HG03064 (cell line): ENCODE measurements at regions not wholly inside any gene's neighbourhood (a gene's known extent, or its start where the extent isn't known, plus 50 kb on each side); places are given as distances from the start of the nearest gene placed in this dataset.

Source experiments
- ATAC-seq: cut with Tn5 transposase; IDR thresholded peaks from one replicate; pipeline ENCODE4 v1.9.1; 2021; ENCODE audit warnings: low read depth; ENCODE audit not compliant: unreplicated experiment

DNA sequence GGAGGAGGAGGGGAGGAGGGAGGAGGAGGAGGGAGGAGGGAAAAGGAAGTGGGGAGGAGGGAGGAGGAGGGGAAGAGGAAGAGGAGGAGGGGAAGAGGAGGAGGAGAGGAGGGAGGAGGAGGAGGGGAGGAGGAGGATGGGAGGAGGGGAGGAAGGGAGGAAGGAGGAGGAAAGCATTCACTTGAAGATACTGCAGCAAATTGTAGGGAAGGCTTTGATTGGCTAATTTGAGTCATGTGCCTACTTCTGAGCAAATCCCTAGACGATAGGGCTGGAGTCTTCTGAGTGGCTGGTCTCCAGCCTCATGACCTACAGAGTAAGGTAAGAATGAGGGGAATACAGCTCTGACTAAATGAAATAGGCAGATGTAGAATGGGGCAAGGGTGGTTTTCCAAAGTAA is 783.2 kb upstream of the RBFOX1 start:
- no peak for ATAC-seq

DNA sequence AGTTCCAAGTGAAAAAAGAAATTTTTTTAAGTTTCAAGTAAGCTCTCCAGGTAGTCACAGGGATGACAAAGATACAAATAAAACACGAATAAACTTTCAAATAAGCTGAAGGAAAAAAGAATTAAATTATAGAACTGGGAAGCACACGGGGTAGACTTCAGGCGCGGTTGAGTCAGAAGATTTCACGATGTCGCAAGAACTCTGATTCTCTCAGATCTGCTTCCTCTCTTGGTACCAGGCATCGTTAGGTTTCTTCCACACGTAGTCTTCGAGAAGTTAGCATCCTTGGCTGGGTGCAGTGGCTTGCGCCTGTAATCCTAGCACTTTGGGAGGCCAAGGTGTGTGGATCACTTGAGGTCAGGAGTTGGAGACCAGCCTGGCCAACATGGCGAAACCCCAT is 784.1 kb upstream of the RBFOX1 start:
- ATAC-seq: no peak

DNA sequence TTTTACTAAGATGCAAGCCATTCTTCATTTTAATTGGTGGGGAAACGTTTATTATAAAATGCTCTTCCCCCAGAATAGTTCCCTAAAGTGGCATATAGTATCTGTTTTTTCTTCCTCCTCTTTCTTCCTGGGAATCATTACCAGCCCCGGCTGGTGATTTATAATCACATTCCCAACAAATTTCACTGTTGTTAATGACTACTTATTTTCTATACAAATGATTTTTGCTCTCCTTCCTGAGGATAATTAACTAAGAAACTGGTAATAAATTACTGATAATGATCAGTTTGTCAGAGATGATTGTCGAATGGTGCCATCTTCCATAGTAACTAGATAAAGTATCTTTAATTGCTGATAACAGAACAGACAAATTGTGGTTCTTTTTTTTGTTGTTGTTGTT is 785.5 kb upstream of the RBFOX1 start:
- ATAC-seq: no peak

- no peak for ATAC-seq
Measured at GRCh38 chr16:6545329-6545728, 787.3 kb upstream of the RBFOX1 start.

- no peak for ATAC-seq
Measured at GRCh38 chr16:6541267-6541666, 791.4 kb upstream of the RBFOX1 start.

DNA sequence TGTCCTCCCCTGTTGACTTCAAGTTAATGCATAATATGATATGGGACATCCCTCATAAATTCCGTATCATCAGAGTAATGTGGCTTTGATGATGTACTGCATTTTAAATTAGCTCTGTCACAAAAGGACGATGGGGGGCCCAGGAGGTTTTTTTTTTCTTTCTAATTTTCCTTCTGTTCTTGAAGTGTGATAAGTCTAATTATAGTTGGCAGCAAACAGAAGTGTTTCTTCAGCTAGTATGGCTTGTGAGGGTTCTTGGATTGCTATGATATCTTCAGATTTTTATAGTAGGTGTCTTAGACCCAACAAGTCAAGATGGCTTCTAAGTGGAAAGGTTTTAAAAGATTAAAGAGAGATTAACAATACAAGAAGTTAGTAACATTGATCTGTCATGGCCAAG is 796.2 kb upstream of the RBFOX1 start:
- no peak for ATAC-seq

- no peak for ATAC-seq
Measured at GRCh38 chr16:6531067-6531466, 801.6 kb upstream of the RBFOX1 start.

DNA sequence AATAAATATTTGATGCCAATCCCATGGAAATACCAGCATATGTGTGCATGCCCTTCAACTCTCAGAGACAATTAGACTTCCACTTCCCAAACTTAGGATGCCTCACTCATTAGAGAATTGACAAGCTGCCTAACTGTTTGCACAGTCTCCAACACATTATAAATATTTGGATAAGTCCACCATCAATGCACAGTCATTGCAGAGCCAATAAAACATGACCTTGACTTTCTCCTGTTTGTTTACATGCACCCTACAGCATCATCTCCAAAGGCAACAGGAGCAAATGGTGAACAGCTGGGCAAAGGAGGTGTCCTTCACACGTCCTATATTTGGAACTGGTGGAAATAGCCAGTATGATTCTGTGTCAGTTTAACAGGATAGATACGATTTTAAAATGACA is 804.4 kb upstream of the RBFOX1 start:
- no peak for ATAC-seq

GRCh38 chr16:6527646-6528045 is 805.0 kb upstream of the RBFOX1 start:
- ATAC-seq: no peak

DNA sequence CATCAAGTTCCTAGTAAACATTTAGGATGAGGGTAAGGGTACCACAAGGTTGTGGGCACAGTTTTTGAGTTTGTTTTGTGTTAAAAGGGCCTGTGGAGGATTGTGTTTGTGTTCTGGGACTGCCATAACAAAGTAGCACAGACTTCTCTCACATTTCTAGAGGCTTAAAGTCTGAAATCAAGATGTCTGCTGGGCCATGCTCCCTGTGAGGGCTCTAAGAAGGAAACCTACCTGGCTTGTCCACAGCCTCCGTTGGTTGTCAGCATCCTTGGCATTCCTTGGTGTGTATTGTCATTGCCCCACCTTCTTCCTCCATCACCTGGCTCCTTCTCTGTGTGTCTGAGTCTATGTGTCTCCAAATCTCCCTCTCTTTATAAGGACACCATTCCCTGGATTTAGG is 808.1 kb upstream of the RBFOX1 start:
- no peak for ATAC-seq

DNA sequence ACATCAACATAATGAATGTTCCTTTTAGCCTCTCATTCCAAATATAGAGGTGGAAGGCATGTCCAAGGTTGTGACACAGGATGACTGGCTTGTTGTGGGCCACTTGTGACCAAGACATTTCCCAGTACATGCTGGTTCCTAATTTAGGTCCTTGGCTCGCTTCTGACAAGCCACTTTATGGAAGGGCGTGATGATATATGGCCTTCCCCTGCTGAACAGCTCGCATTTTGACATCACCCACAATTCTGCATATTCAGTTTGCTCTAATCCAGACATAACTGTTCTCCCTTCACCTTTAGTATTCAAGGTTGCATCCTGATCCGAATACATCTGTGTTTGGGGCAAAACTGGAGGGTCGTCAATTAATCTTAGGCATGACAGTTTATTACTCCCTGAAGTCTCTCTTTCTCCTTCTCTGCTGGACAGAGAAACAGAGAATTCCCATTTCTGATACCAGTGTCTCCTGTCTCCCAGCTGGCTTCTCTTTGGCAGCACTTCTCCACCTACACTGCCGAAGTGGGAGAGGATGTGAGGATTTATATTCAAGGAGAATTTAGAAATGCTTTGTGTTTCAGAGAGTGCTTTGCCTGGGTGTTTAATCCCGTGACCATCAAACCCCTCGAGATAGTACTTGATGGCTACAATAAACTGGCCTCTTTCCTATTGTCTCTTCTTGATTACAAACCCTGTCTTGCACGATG is 815.5 kb upstream of the RBFOX1 start:
- ATAC-seq: no peak

DNA sequence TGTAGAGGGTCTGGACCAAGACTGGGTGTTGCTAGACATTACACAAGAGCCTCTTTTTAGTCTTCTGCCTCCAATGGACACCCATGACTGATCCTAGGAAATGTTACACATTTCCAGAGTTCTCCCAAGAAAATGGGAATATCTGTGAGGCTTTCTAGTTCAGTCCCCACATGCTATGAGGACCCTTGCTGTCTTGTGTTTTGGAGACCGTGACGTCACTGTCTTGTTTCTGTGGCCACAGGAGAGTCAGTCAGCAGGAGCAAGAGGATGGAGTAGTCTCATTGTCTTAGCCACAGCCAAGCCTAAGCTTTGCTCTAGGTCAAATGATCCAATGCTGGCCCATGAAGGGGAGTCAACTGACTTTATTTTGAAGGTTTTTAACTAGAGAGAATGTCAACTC is 820.1 kb upstream of the RBFOX1 start:
- ATAC-seq: no peak

GRCh38 chr16:6510261-6510660 is 822.4 kb upstream of the RBFOX1 start:
- ATAC-seq: no peak

- ATAC-seq: no peak
Measured at GRCh38 chr16:6499413-6499812, 833.2 kb upstream of the RBFOX1 start.

GRCh38 chr16:6498858-6499257 is 833.8 kb upstream of the RBFOX1 start:
- no peak for ATAC-seq

DNA sequence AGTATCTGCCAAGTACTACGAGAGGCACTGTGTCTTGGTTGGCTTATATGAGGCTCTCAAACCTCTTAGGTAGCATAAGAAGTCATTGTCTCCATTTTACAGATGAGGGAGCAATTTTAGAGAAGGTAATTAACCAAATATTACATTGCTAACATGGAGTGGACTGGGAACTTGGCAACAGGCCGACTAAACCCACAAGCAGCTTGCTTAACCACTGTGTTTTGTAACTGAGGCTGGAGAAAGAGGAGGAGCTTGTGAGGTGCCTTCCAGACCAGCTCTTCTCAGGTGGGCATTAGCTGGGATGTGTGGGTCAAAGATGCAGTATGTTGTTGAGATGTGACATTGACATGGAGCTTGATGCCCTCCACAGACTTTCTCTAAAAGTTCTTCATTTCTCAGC is 835.6 kb upstream of the RBFOX1 start:
- no peak for ATAC-seq

- ATAC-seq: no peak
Measured at GRCh38 chr16:6495486-6496210, 837.0 kb upstream of the RBFOX1 start.

DNA sequence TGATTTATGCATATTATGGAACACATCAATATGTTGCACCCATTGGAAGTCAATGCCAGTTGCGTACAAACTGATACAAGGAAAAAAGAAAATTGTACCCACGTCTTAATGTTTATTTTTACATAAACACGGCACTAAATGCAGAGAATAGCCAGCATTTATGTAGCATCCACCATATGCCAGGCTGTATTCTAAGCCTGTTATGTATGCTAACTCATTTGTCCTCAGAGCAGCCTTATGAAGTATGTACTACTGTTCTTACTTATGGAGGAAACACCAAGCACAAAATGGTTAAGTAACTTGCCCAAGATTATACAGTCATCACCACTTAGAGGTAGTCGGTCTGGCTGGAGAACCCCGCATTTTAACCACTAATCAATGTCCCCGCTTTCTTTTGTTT is 837.9 kb upstream of the RBFOX1 start:
- ATAC-seq: no peak

DNA sequence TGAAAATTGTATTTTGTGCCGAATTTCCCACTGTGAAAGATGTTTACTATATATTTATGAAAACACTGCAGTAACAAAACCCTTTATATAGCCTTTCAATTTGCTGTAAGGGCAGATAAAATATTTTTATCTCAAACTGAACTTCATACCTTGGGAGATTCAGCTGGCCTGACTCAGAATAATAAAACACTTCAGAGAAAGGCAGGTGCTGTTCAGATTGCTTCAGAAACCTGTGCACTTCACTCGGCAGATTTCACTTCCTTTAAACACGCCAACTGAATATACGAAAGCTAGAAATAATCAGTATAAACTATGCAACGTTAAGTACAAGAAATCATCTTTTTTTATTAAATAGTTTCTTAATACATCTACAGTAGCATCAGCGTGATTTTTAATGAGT is 839.1 kb upstream of the RBFOX1 start:
- no peak for ATAC-seq

DNA sequence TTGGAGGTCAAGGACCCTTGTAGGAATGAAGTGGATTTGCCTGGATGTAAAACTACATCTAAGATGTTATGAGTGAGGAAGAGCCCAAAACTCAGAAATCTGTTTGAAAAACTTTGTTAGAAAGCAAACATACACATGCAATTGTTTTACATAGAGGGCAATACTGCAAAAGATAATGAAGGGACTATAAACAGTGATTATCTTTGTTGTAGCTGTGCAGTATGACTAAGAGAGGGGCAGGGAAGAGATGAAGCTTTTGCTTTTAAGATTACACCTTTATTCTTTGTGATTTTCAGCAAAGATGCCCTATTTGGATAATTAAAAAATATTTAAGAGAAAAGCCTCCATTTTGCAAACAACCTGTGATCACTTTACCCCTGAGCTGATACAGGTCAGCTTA is 839.9 kb upstream of the RBFOX1 start:
- no peak for ATAC-seq

- no peak for ATAC-seq
Measured at GRCh38 chr16:6484935-6485334, 847.7 kb upstream of the RBFOX1 start.

GRCh38 chr16:6484081-6484480 is 848.6 kb upstream of the RBFOX1 start:
- no peak for ATAC-seq
